Astrocyte (in vitro differentiated cells and primary cell): ENCODE measurements at regions not wholly inside any gene's neighbourhood (a gene's known extent, or its start where the extent isn't known, plus 50 kb on each side); places are given as distances from the start of the nearest gene placed in this dataset.

Source experiments
- DNase-seq: peaks from one replicate; pipeline ENCODE4 v3.0.0-alpha.2; 2010; ENCODE audit warnings: low read depth
- FAIRE-seq: peaks from 2 replicates; lab custom pipeline; 2011; peaks lifted over from hg19 to GRCh38; lab: Jason Lieb, UNC
- H2AFZ ChIP-seq: 2 replicates; pipeline ENCODE4 v1.6.0; 2012; ENCODE audit warnings: low read depth, low read length, inconsistent platforms
- H3K27ac ChIP-seq: 2 replicates; pipeline ENCODE4 v1.5.1; 2011; ENCODE audit warnings: low read depth, low read length, inconsistent platforms
- H3K27me3 ChIP-seq: 2 replicates; pipeline ENCODE4 v1.6.0; 2011; ENCODE audit warnings: low read length, inconsistent platforms; ENCODE audit not compliant: insufficient read depth
- H3K36me3 ChIP-seq: 2 replicates; pipeline ENCODE4 v1.5.1; 2011; ENCODE audit warnings: low read length, inconsistent platforms; ENCODE audit not compliant: insufficient read depth
- H3K4me1 ChIP-seq: 2 replicates; pipeline ENCODE4 v1.5.1; 2011; ENCODE audit warnings: low read length, inconsistent platforms; ENCODE audit not compliant: insufficient read depth
- H3K4me2 ChIP-seq: 2 replicates; pipeline ENCODE4 v1.6.0; 2012; ENCODE audit warnings: low read length, inconsistent platforms
- H3K4me3 ChIP-seq: 2 replicates; pipeline ENCODE4 v1.5.1; 2011; ENCODE audit warnings: low read depth, mild to moderate bottlenecking, low read length, inconsistent platforms; ENCODE audit not compliant: insufficient read depth
- H3K79me2 ChIP-seq: 2 replicates; pipeline ENCODE4 v1.6.0; 2012; ENCODE audit warnings: mild to moderate bottlenecking, low read length, inconsistent platforms; ENCODE audit not compliant: insufficient read depth
- H3K9ac ChIP-seq: 2 replicates; pipeline ENCODE4 v1.6.0; 2012; ENCODE audit warnings: mild to moderate bottlenecking, low read length, inconsistent platforms
- H3K9me3 ChIP-seq: 2 replicates; pipeline ENCODE4 v1.5.1; 2012; ENCODE audit warnings: low read depth, mild to moderate bottlenecking, low read length, inconsistent platforms; ENCODE audit not compliant: insufficient read depth
- H4K20me1 ChIP-seq: 2 replicates; pipeline ENCODE4 v1.6.0; 2012; ENCODE audit warnings: low read length, inconsistent platforms; ENCODE audit not compliant: insufficient read depth
- H3K27ac Mint-ChIP-seq: one replicate; pipeline ENCODE4 v1.8.0; 2021; ENCODE audit warnings: mild to moderate bottlenecking, mixed read lengths; ENCODE audit not compliant: unreplicated experiment
- H3K27me3 Mint-ChIP-seq: one replicate; pipeline ENCODE4 v1.8.0; 2021; ENCODE audit warnings: low read depth, mixed read lengths; ENCODE audit not compliant: unreplicated experiment
- H3K36me3 Mint-ChIP-seq: one replicate; pipeline ENCODE4 v1.8.0; 2021; ENCODE audit warnings: low read depth, mixed read lengths; ENCODE audit not compliant: unreplicated experiment
- H3K4me1 Mint-ChIP-seq: one replicate; pipeline ENCODE4 v1.8.0; 2021; ENCODE audit warnings: low read depth, mixed read lengths; ENCODE audit not compliant: unreplicated experiment
- H3K4me3 Mint-ChIP-seq: one replicate; pipeline ENCODE4 v1.8.0; 2021; ENCODE audit warnings: mild to moderate bottlenecking, moderate library complexity, mixed read lengths; ENCODE audit not compliant: unreplicated experiment
- H3K9me3 Mint-ChIP-seq: one replicate; pipeline ENCODE4 v1.8.0; 2021; ENCODE audit warnings: mild to moderate bottlenecking, mixed read lengths; ENCODE audit not compliant: unreplicated experiment
- EZH2 ChIP-seq: IDR thresholded peaks from 2 replicates; pipeline ENCODE4 v1.6.1; 2012; ENCODE audit warnings: mild to moderate bottlenecking, low read length, inconsistent platforms; ENCODE audit not compliant: insufficient read depth
- TF ChIP-seq, protein P1 (sequence below): IDR thresholded peaks from 2 replicates; pipeline ENCODE4 v1.5.1; 2011; ENCODE audit warnings: low read depth, mild to moderate bottlenecking, inconsistent platforms, low read length, moderate library complexity; ENCODE audit not compliant: insufficient read depth

DNA sequence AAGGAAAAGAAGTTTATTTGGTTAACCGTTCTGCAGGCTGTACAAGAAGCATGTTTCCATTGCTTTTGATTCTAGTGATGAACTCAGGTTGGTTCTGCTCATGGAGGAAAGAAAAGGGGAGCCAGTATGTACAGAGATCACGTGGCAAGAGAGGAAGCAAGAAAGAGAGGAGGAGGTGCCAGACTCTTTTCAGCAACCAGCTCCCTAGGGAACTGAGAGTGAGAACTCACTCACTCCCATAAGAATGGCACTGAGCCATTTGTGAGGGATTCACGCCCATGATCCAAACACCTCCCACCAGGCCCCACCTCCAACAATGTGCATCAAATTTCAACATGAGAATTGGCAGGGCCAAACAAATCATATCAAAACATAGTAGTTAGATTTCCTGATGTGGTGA lies 649.1 kb downstream of the EPM2A start:
- Histone ChIP-seq H3K9ac (no peak overlapping the region), H3K4me2 (no peak overlapping the region), H3K27ac (no peak overlapping the region), H3K79me2 (no peaks in the 10 kb centered on the region), H3K4me3 (no peak overlapping the region), H4K20me1 (no peaks in the 10 kb centered on the region), H3K4me1 (no peaks in the 10 kb centered on the region), H3K27me3 (no peaks in the 10 kb centered on the region), H2AFZ (no peak overlapping the region), H3K36me3 (no peaks in the 10 kb centered on the region), H3K9me3 (no peaks in the 10 kb centered on the region)
- H3K36me3 Mint-ChIP-seq, result no peaks in the 10 kb centered on the region
- FAIRE-seq (no peak), DNase-seq (peak; percentile 15)
- no peaks in the 10 kb centered on the region for H3K27me3 Mint-ChIP-seq
- TF ChIP-seq EZH2, result no peak
- TF ChIP-seq, protein P1, sequence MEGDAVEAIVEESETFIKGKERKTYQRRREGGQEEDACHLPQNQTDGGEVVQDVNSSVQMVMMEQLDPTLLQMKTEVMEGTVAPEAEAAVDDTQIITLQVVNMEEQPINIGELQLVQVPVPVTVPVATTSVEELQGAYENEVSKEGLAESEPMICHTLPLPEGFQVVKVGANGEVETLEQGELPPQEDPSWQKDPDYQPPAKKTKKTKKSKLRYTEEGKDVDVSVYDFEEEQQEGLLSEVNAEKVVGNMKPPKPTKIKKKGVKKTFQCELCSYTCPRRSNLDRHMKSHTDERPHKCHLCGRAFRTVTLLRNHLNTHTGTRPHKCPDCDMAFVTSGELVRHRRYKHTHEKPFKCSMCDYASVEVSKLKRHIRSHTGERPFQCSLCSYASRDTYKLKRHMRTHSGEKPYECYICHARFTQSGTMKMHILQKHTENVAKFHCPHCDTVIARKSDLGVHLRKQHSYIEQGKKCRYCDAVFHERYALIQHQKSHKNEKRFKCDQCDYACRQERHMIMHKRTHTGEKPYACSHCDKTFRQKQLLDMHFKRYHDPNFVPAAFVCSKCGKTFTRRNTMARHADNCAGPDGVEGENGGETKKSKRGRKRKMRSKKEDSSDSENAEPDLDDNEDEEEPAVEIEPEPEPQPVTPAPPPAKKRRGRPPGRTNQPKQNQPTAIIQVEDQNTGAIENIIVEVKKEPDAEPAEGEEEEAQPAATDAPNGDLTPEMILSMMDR, result no peak
- peaks cover 2% of the 10 kb centered on the region for H3K9me3 Mint-ChIP-seq
- H3K27ac Mint-ChIP-seq, result peak overlapping the region; percentile 95
- no peak overlapping the region for H3K4me3 Mint-ChIP-seq
- peaks cover 13% of the 10 kb centered on the region for H3K4me1 Mint-ChIP-seq

DNA sequence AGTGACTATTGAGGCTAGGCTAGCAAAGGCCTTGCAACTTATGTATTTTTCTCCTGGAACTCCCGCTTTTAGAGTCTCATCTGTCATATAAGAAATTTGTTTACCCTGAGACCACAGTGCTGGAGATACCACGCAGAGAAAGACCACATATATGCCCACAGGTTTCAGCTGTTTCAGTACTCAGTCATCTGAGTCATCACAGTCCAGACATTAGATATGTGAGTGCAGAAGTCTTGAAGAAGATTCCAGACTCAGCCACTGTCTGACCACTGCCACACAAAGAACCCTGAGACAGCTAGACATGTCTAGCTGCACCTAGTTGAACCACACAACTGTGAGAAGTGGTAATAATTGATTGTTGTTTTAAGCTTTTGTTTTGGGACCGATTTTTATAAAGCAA lies 648.3 kb downstream of the EPM2A start:
- Histone ChIP-seq H3K9me3 (no peaks in the 10 kb centered on the region), H3K36me3 (no peaks in the 10 kb centered on the region), H3K79me2 (no peaks in the 10 kb centered on the region), H4K20me1 (no peaks in the 10 kb centered on the region), H3K4me3 (no peak overlapping the region), H3K4me2 (no peak overlapping the region), H3K27me3 (no peaks in the 10 kb centered on the region), H3K27ac (no peak overlapping the region), H3K4me1 (no peaks in the 10 kb centered on the region), H2AFZ (no peak overlapping the region), H3K9ac (no peak overlapping the region)
- Mint-ChIP-seq H3K27ac (peak overlapping the region; percentile 95), H3K4me3 (no peak overlapping the region), H3K4me1 (peaks cover 15% of the 10 kb centered on the region), H3K9me3 (peaks cover 2% of the 10 kb centered on the region), H3K27me3 (no peaks in the 10 kb centered on the region), H3K36me3 (no peaks in the 10 kb centered on the region)
- no peak for TF ChIP-seq EZH2
- TF ChIP-seq, protein P1, result no peak
- DNase-seq (peak; percentile 88), FAIRE-seq (no peak)

DNA sequence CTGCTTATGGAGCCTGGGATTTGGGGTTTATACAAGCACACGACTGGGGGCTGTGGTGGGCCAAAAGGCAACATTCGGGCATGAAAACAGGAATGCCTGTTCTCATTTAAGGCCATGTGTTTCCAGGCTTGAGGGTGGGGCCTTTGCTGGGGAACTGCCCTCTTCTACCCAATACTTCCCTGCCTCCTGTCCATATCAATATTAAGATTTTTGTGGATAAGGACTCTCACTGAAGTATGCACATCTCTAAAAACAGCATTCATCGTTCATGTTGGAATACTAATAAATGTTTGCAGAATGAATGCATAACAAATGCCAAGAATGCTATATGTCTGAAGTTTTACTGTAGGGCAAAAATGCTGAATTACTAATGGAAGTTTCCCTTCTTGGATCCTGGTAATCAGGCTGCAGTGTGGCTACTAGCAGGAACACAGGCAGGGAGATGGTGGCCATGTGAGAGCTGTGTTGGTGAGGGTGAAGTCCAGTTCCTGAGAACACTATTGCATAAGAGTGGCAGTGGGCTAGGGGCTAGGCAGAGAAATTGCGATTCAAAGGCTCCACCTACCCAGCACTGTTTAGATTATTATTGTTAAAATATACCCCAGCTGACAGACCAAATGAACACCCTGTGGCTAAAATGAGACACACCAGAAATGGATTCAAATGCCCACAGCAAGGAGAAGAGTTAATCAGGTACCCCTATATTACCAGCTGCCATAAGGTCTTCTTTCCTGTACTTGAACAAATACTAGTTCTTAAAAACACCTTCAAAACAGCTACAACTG lies 644.3 kb downstream of the EPM2A start:
- H3K27me3 ChIP-seq, result no peaks in the 10 kb centered on the region
- no peak overlapping the region for H3K9ac ChIP-seq
- H4K20me1 ChIP-seq, result no peaks in the 10 kb centered on the region
- Mint-ChIP-seq H3K27me3 (no peaks in the 10 kb centered on the region), H3K9me3 (peaks cover 2% of the 10 kb centered on the region), H3K4me1 (peaks cover 13% of the 10 kb centered on the region), H3K4me3 (no peak overlapping the region), H3K36me3 (no peaks in the 10 kb centered on the region), H3K27ac (no peak overlapping the region)
- H3K4me2 ChIP-seq, result no peak overlapping the region
- DNase-seq (no peak), FAIRE-seq (no peak)
- no peak overlapping the region for H3K4me3 ChIP-seq
- no peaks in the 10 kb centered on the region for H3K36me3 ChIP-seq
- no peak for TF ChIP-seq EZH2
- TF ChIP-seq, protein P1, result no peak
- no peaks in the 10 kb centered on the region for H3K79me2 ChIP-seq
- no peak overlapping the region for H2AFZ ChIP-seq
- H3K4me1 ChIP-seq, result no peaks in the 10 kb centered on the region
- H3K9me3 ChIP-seq, result no peaks in the 10 kb centered on the region
- H3K27ac ChIP-seq, result no peak overlapping the region
